B cell (primary cell): ENCODE measurements at regions not wholly inside any gene's neighbourhood (a gene's known extent, or its start where the extent isn't known, plus 50 kb on each side); places are given as distances from the start of the nearest gene placed in this dataset.

Experiments used
- EZH2 ChIP-seq: IDR thresholded peaks from 2 replicates; pipeline ENCODE4 v1.6.1; 2012; ENCODE audit warnings: borderline replicate concordance, low read depth, mild to moderate bottlenecking, moderate library complexity, low read length; ENCODE audit not compliant: insufficient read depth, poor library complexity, severe bottlenecking
- TF ChIP-seq, protein P1 (sequence below): fragments of 200-600 bp; IDR thresholded peaks from one replicate; pipeline ENCODE4 v1.8.0; 2022; ENCODE audit warnings: antibody characterized with exemption, mild to moderate bottlenecking

DNA sequence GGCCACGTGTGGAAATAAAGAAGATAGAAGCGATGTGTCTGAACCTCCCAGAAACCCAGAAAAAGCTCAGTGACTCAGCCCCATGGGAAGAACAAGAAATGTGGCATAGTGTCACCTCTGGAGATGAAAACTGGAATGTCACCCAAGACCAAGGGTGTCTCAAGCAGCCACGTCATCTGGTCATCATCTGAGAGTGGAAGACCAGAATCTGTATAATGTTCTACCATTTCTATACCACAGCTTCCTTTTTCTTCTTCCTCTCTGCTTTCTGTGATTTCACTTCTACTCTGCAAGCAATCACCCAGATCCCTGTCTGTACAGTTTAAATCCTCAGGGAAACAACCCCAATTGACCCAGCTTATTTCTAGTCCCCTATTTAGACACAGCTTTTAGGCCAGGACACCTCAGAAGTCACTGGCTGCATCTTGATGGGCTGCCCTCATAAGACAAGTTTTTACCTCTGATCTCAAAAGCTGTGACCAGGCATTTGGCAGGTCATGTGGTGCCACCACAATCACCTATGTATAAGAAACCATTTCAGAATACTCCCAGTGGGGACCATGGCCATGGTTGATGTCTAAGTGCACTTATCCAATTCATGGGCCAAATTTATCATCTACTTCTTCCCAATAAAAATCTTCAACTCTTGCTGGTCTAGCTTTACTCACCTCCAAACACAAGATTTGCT lies 278.5 kb upstream of the UMPS start:
- TF ChIP-seq EZH2: no peak
- TF ChIP-seq, protein P1, sequence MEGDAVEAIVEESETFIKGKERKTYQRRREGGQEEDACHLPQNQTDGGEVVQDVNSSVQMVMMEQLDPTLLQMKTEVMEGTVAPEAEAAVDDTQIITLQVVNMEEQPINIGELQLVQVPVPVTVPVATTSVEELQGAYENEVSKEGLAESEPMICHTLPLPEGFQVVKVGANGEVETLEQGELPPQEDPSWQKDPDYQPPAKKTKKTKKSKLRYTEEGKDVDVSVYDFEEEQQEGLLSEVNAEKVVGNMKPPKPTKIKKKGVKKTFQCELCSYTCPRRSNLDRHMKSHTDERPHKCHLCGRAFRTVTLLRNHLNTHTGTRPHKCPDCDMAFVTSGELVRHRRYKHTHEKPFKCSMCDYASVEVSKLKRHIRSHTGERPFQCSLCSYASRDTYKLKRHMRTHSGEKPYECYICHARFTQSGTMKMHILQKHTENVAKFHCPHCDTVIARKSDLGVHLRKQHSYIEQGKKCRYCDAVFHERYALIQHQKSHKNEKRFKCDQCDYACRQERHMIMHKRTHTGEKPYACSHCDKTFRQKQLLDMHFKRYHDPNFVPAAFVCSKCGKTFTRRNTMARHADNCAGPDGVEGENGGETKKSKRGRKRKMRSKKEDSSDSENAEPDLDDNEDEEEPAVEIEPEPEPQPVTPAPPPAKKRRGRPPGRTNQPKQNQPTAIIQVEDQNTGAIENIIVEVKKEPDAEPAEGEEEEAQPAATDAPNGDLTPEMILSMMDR: no peak
